OCI-LY7 (cell line): ENCODE measurements at regions not wholly inside any gene's neighbourhood (a gene's known extent, or its start where the extent isn't known, plus 50 kb on each side); places are given as distances from the start of the nearest gene placed in this dataset.

Experiments used
- BruUV-seq: library from RNA; stranded (reverse); fragments of 400-500 nt; replicated peaks from 2 replicates; lab custom pipeline; 2021; lab: Mats Ljungman, UMichigan
- CTCF ChIA-PET: fragments of 300-600 bp; sonication (Branson Sonifier 250); formaldehyde crosslinking; loops from one replicate; lab custom pipeline; 2022; ENCODE audit warnings: antibody characterized with exemption; ENCODE audit not compliant: unreplicated experiment; lab: Charles Lee
- POLR2A ChIA-PET: fragments of 300-600 bp; sonication (Branson Sonifier 250); formaldehyde crosslinking; loops from one replicate; lab custom pipeline; 2022; ENCODE audit warnings: antibody characterized with exemption; lab: Charles Lee
- DNase-seq: peaks from one replicate; pipeline ENCODE4 v3.0.0-alpha.2; 2015; ENCODE audit warnings: low spot score
- H2AFZ ChIP-seq: fragments of 200-600 bp; sonication (generic), shearing (Covaris generic); 2 replicates; pipeline ENCODE4 v1.6.1; 2014; ENCODE audit warnings: mild to moderate bottlenecking, antibody characterized with exemption, low read length, moderate library complexity
- H3K27ac ChIP-seq: fragments of 200-600 bp; sonication (generic); 2 replicates; pipeline ENCODE4 v1.5.1; 2014; ENCODE audit warnings: mixed run types, low read depth, mild to moderate bottlenecking, moderate library complexity, low read length, inconsistent platforms; ENCODE audit not compliant: poor library complexity, severe bottlenecking
- H3K36me3 ChIP-seq: fragments of 200-600 bp; sonication (generic); 2 replicates; pipeline ENCODE4 v1.6.1; 2014; ENCODE audit warnings: mild to moderate bottlenecking, antibody characterized with exemption, low read length, moderate library complexity, mixed read lengths; ENCODE audit not compliant: insufficient read depth
- H3K4me1 ChIP-seq: fragments of 200-600 bp; sonication (generic); 2 replicates; pipeline ENCODE4 v1.5.1; 2014; ENCODE audit warnings: mild to moderate bottlenecking, low read length; ENCODE audit not compliant: insufficient read depth, poor library complexity, severe bottlenecking
- H3K4me2 ChIP-seq: fragments of 200-600 bp; sonication (generic); 2 replicates; pipeline ENCODE4 v1.6.1; 2014; ENCODE audit warnings: mild to moderate bottlenecking, low read length
- H3K4me3 ChIP-seq: fragments of 200-600 bp; sonication (generic); 2 replicates; pipeline ENCODE4 v1.5.1; 2014; ENCODE audit warnings: mild to moderate bottlenecking, low read depth, low read length; ENCODE audit not compliant: poor library complexity, severe bottlenecking
- H3K79me2 ChIP-seq: fragments of 200-600 bp; sonication (generic); 2 replicates; pipeline ENCODE4 v1.6.1; 2016; ENCODE audit warnings: low read depth, mild to moderate bottlenecking, low read length, moderate library complexity, mixed read lengths; ENCODE audit not compliant: insufficient read depth
- H3K9me2 ChIP-seq: fragments of 200-600 bp; sonication (generic); 2 replicates; pipeline ENCODE4 v1.6.1; 2016; ENCODE audit warnings: mild to moderate bottlenecking, low read length, mixed read lengths; ENCODE audit not compliant: insufficient read depth
- H3K9me3 ChIP-seq: fragments of 200-600 bp; sonication (generic); 2 replicates; pipeline ENCODE4 v1.6.1; 2014; ENCODE audit warnings: mild to moderate bottlenecking, mixed run types, low read length, mixed read lengths
- H4K20me1 ChIP-seq: fragments of 200-600 bp; sonication (generic); 2 replicates; pipeline ENCODE4 v1.6.1; 2014; ENCODE audit warnings: mild to moderate bottlenecking, antibody characterized with exemption, low read length, moderate library complexity, mixed read lengths; ENCODE audit not compliant: insufficient read depth
- CTCF ChIP-seq: fragments of 200-600 bp; sonication (generic); conservative IDR thresholded peaks from 2 replicates; pipeline ENCODE4 v1.5.1; 2014; ENCODE audit warnings: mild to moderate bottlenecking, antibody characterized with exemption, low read length, moderate library complexity, mixed read lengths
- EZH2phosphoT487 ChIP-seq: fragments of 200-600 bp; sonication (generic); IDR thresholded peaks from 2 replicates; pipeline ENCODE4 v1.6.1; 2018; ENCODE audit warnings: low read depth, borderline replicate concordance, mild to moderate bottlenecking, mixed run types, antibody characterized with exemption, low read length, moderate library complexity, mixed read lengths
- intact Hi-C: fragments of 100-400 bp; cut with micrococcal nuclease; formaldehyde crosslinking; loops from one replicate; pipeline ENCODE4 v1.10.0; 2022; ENCODE audit not compliant: unreplicated experiment

GRCh38 chr3:69688400-69688799 lies 50.9 kb upstream of the MITF start:
- Histone ChIP-seq H4K20me1 (no peaks in the 10 kb centered on the region), H3K79me2 (no peaks in the 10 kb centered on the region), H3K9me2 (no peaks in the 10 kb centered on the region), H3K4me2 (no peak overlapping the region), H2AFZ (no peak overlapping the region), H3K4me3 (no peak overlapping the region), H3K4me1 (no peaks in the 10 kb centered on the region), H3K36me3 (no peaks in the 10 kb centered on the region), H3K27ac (no peak overlapping the region), H3K9me3 (no peaks in the 10 kb centered on the region)
- intact Hi-C loops = no loop called here
- POLR2A ChIA-PET = no interaction called here
- DNase-seq = no peak
- no TSS peak for BruUV-seq
- TF ChIP-seq CTCF = no peak
- TF ChIP-seq EZH2phosphoT487 = no peak
- CTCF ChIA-PET = no interaction called here

GRCh38 chr3:69687641-69688040 lies 51.6 kb upstream of the MITF start:
- TF ChIP-seq CTCF (no peak), EZH2phosphoT487 (no peak)
- no peak overlapping the region for H2AFZ ChIP-seq
- H3K9me2 ChIP-seq = no peaks in the 10 kb centered on the region
- no peak overlapping the region for H3K27ac ChIP-seq
- no peaks in the 10 kb centered on the region for H3K4me1 ChIP-seq
- no peak for DNase-seq
- no peak overlapping the region for H3K4me3 ChIP-seq
- no TSS peak for BruUV-seq
- ChIA-PET CTCF (no interaction called here), POLR2A (no interaction called here)
- intact Hi-C loops = no loop called here
- no peaks in the 10 kb centered on the region for H3K9me3 ChIP-seq
- no peaks in the 10 kb centered on the region for H4K20me1 ChIP-seq
- H3K36me3 ChIP-seq = no peaks in the 10 kb centered on the region
- H3K4me2 ChIP-seq = no peak overlapping the region
- no peaks in the 10 kb centered on the region for H3K79me2 ChIP-seq

GRCh38 chr3:69686056-69686455 lies 53.2 kb upstream of the MITF start:
- Histone ChIP-seq H3K4me2 (no peak overlapping the region), H3K4me3 (no peak overlapping the region), H2AFZ (no peak overlapping the region), H3K79me2 (no peaks in the 10 kb centered on the region), H3K4me1 (no peaks in the 10 kb centered on the region), H3K9me3 (no peaks in the 10 kb centered on the region), H3K9me2 (no peaks in the 10 kb centered on the region), H4K20me1 (no peaks in the 10 kb centered on the region), H3K27ac (no peak overlapping the region), H3K36me3 (no peaks in the 10 kb centered on the region)
- no peak for TF ChIP-seq EZH2phosphoT487
- no peak for TF ChIP-seq CTCF
- ChIA-PET CTCF (no interaction called here), POLR2A (no interaction called here)
- no peak for DNase-seq
- no TSS peak for BruUV-seq
- intact Hi-C loops = no loop called here
